ENCODE measurements at regions not wholly inside any gene's neighbourhood (a gene's known extent, or its start where the extent isn't known, plus 50 kb on each side); places are given as distances from the start of the nearest gene placed in this dataset.

DNA sequence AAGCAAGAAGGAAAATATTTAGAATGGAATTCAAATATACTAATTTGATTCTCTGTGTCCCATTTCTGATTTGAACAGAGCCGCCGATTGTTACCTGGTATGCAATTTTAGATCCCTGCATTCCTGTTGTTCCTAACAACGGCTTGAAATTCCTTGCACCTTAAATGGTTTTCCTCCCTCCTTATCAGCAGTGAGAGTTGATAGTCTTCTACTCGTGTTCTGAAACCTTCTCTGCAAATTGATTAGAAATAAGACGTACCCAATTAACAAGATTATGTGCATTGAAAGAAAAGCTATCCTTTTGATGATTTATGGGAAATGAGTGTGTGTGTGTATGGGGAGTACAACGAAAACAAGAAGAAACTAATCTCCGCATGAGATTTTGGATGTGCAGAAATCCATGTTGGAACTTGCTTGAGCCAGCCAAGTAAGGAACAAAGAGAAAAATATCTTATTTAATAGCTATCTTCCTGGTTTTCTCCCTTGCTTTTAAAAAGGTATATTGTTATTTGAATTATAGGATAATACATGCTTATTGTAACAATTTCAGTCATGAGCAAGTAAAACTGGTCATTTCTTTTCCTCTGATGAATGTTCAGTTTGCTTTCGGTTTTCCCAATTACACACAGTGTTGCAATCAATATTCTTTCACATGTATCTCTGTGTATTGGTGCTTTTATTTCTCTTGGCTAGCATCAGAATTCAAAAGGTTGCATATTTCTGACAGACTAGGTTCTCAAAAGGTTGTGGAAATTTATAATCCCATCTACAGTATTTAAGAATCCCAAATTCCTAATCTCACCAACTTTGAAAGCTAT lies 211.1 kb upstream of the ACTBL2 start:
- H3K27ac ChIP-seq = no peak overlapping the region
- no peak for TF ChIP-seq ZFX (IDR thresholded peaks at IDR 0.05)
- TF ChIP-seq, protein P1, sequence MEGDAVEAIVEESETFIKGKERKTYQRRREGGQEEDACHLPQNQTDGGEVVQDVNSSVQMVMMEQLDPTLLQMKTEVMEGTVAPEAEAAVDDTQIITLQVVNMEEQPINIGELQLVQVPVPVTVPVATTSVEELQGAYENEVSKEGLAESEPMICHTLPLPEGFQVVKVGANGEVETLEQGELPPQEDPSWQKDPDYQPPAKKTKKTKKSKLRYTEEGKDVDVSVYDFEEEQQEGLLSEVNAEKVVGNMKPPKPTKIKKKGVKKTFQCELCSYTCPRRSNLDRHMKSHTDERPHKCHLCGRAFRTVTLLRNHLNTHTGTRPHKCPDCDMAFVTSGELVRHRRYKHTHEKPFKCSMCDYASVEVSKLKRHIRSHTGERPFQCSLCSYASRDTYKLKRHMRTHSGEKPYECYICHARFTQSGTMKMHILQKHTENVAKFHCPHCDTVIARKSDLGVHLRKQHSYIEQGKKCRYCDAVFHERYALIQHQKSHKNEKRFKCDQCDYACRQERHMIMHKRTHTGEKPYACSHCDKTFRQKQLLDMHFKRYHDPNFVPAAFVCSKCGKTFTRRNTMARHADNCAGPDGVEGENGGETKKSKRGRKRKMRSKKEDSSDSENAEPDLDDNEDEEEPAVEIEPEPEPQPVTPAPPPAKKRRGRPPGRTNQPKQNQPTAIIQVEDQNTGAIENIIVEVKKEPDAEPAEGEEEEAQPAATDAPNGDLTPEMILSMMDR (conservative IDR thresholded peaks at IDR 0.05) = no peak

GRCh38 chr5:57692582-57693487 lies 210.2 kb upstream of the ACTBL2 start:
- no peak overlapping the region for H3K27ac ChIP-seq

DNA sequence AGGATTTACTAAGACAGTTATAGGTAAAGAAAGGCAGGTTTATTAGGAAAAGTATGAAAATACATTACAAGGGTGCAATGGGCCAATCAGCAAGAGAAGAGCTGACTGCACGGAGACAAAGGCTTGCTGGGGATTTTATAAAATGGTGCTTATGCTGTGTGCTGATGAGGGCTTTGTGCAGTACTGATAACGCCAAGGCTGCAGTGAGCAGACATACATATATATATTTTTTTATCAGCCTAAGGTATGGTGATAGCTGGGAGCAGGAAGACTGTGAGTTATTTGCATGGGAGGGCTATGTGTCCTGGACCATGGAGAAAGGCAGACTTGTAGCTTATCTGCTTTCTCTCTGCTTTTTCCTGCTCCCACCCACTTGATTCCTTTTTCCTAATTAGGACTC lies 208.1 kb upstream of the ACTBL2 start:
- no peak overlapping the region for H3K27ac ChIP-seq
- TF ChIP-seq ZFX (IDR thresholded peaks at IDR 0.05) = no peak

More at GRCh38 chr5:57692582-57693487, 210.2 kb upstream of the ACTBL2 start:
- TF ChIP-seq ZFX (IDR thresholded peaks at IDR 0.05) = no peak
- TF ChIP-seq, protein P1 (conservative IDR thresholded peaks at IDR 0.05) = no peak

DNA sequence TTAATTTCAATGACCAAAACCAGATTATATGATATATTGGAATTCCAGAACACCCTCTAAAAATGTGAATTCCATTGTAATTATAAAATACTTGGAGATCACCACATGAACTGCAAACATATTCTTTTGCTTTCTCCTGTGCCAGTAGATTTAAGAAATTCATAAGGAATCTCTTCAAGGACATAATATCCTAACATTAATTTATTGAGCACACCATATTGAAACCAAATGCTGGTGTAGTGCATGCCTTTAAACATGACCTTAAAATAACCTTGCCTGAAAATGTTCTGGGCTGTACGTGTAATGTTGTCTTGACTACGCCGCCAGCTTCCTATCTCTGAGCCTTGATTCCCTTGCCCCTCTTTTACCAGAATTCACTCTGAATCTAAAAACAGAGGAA lies 205.0 kb upstream of the ACTBL2 start:
- no peak overlapping the region for H3K27ac ChIP-seq
- TF ChIP-seq, protein P1 (conservative IDR thresholded peaks at IDR 0.05) = no peak

DNA sequence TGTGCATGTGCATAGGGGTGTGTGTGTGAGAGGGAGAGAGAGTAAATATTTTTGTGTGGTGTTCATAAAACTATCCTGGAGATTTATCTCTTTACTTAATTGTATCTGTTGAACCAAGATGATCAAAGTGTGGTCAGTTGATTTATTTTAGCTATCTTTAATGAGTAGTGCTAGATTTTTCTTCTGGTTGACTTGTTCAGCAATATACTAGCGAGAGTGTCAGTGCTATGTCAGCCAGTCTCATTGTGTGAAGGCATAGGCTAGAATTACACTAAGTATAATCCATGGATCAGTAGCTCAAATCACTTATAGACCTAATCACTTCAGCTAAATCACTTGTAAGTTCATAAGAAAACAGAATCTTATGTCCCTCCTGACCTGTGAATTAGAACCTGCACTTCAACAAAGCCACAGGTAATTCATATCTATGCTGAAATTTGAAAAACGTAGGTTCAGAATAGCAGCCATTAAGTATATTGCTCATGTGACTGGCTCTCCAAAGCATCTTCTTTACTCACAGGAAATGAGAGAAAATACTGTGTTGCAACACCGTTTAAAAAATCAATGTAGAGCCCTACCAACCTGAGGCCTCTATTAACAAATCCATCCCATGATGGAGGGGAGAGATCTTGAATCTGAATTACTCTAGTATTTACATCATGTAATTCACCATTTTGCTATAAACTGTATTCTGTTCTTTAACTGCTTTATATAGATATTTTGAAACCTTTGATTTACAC lies 203.1 kb upstream of the ACTBL2 start:
- no peak overlapping the region for H3K27ac ChIP-seq
- TF ChIP-seq, protein P1 (conservative IDR thresholded peaks at IDR 0.05) = no peak
- no peak for TF ChIP-seq ZFX (IDR thresholded peaks at IDR 0.05)

DNA sequence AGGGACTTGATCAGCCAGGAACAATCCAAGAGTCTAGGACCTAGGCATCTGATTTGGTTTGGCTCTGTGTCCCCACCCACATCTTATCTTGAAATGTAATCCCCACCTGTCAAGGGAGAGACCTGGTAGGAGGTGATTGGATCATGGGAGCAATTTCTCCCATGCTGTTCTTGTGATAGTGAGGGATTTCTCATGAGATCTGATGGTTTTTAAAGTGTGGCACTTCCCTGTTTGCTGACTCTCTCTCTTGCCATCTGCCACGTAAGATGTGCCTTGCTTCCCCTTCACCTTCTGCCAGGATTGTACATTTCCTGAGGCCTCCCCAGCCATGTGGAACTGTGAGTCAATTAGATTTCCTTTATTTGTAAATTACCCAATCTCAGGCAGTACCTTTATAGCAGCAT lies 201.7 kb upstream of the ACTBL2 start:
- TF ChIP-seq, protein P1 (conservative IDR thresholded peaks at IDR 0.05) = no peak
- TF ChIP-seq ZFX (IDR thresholded peaks at IDR 0.05) = no peak
- H3K27ac ChIP-seq = no peak overlapping the region

DNA sequence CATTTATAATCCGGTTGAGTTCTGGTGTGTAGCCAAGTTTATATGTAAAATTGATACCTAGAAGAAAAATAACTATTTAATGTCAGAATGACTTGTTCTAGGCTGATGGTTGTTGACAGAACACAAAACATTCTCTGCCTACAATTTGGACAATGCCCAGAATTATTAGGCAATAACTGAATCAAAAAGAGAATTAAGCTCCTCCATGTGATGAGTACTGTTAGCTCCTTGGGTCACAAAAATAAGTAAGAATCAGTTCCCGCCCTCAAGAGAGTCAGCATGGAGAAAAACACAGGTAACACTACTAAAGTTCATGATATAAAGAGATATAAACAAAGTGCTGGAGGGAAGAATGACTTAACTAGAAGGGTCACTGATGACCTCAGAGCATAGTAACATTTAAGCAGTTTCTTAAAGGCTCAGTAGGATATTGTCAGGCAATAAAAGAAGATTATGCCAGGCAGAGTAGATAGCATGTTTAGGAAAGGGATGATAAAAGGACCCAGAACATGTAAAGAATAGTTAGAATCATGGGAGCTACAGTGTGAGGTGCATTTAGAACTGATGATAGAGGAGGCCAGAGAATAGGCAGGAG lies 200.5 kb upstream of the ACTBL2 start:
- H3K27ac ChIP-seq = no peak overlapping the region
- TF ChIP-seq, protein P1 (conservative IDR thresholded peaks at IDR 0.05) = no peak
- no peak for TF ChIP-seq ZFX (IDR thresholded peaks at IDR 0.05)
